Activated CD4-positive, alpha-beta T cell treated with anti-CD3 and anti-CD28 coated beads for 24 hours (primary cell): ENCODE measurements at regions not wholly inside any gene's neighbourhood (a gene's known extent, or its start where the extent isn't known, plus 50 kb on each side); places are given as distances from the start of the nearest gene placed in this dataset.
A peak's percentile ranks its signal among the peaks of the same experiment; 100 is the strongest.
"Not testable (repeated sequence)": the region's sequence is repeated elsewhere in the genome, so short reads cannot be mapped to it uniquely, and the experiment has no call there.

Source experiments
- DNase-seq, 2 donors: peaks; one replicate each; pipeline ENCODE4 v3.0.0-alpha.2; 2020; ENCODE audit warnings: low read depth in 2 of 2

DNA sequence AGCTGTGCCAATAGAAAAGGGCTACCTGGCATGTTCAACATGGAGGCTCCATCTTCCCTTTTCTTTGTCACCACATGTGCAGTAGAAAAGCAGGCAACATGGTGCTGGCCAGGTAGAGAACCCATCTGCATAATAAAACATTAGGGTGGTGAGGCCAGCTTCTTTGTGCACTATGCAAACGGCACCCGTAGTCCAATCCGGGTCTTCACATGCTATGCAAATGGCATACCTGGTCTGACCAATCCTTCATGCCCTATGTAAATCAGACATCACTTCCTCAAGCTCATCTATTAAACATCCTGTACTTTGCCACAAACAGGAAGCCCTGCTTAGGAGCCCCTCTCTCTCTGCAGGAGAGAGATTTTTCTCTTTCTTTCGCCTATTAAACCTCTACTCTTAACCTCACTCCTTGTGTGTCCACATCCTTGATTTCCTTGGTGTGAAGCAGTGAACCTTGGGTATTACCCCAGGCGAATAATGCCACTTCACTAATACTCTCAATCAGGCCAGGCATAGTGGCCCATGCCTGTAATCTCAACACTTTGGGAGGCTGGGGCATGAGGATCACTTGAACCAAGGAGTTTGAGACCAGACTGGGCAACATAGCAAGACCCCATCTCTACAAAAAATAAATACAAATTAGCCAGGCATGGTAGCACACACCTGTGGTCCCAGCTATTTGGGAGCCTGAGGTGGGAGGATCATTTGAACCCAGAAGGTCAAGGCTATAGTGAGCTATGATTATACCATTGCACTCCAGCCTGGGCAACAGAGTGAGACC is 111.3 kb upstream of the MRI1 start:
- no peak for DNase-seq

DNA sequence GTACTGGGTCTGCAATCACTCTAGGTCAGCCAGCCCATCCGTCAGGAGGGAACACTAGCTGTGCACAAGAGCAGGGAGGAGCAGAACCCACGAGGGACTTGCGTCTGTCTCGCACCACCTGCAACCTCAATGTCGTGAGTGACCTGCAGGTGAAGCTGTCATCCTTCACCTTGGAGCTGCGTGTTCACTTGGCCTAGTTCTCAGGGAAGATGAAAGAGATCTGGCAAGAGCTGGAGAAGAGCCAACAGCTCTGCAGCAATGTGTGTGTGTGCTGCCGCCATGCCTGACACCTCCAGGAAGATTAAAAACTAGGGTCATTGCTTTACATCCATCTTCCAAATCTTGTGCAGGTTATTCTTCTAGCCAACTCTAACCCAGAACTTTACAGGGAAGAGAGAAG is 117.6 kb upstream of the MRI1 start:
- no peak for DNase-seq

DNA sequence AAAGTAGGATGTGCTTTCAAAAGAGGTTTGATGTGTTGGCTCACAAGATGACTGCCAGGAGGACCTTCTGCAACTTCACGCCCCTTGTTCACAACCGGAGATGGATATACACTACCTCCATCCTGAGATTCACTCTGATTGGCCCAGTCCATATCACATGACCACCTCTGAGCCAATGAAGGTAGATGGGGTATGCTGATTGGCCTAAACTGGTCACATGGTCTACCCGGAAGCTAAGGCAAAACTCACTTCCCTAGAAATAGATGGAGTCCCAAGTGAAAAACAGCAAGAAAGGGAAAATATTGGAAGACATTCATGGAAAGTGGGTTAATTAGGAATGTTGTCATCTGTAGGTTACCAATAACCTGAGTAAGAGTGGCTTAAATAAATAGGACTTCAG is 119.7 kb upstream of the MRI1 start:
- DNase-seq = no peak

DNA sequence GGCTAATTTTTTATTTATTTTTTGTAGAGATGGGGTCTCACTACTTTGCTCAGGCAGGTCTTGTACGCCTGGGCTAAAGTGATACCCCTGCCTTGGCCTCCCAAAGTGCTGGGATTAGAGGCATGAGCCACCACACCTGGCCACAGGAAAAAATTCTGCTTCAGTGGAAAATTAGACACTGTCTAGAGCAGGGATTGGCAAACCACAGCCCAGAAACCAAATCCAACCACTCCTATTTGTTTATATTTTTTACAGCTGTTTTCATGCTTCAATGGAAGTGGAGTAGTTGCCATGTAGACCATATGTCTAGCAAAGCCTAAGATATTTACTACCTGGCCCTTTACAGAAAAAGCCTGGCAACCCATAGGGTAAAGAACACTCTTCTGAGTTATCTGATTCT is 123.7 kb upstream of the MRI1 start:
- DNase-seq = no peak

DNA sequence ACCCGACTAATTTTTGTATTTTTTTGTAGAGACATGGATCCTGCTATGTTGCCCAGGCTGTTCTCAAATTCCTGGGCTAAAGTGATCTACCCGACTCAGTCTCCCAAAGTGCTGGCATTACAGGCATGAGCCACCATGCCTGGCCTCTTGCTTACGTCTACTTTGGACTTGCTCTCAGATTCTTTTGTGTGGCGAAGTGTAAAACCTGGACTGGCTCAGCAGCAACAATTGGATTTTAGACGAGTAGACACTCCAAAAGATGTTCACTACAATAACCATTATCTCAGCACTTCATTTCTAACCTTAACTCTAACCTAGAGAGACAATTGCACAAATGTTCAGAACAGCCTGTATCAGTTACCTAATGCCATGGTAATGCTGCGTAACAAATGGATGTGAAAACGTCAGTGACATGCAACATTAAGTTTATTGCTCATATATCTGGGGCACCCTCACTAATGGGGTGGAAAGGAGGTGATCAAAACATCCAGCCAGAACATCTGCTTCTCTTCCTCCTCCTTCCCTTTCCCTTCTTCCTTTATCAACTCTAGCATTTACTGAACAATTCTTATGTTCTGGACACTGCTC is 124.9 kb upstream of the MRI1 start:
- no peak for DNase-seq

DNA sequence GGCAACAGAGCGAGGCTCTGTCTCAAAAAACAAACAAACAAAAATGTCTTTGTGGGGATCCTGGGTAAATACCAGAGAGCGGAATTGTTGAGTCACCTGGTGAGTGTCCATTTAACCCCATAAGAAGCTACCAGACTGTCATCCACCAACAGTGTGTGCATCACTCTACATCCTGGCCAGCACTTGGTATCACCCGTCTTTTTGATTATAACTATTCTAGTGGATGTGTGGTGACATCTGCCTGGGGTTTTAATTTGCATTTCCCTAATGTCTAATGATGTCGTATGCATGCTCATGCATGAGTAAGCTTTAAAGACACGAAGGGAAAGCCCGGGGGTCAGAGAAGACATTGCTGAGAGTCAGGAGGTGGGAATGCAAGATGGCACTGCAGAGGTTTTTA is 126.7 kb upstream of the MRI1 start:
- no peak for DNase-seq

DNA sequence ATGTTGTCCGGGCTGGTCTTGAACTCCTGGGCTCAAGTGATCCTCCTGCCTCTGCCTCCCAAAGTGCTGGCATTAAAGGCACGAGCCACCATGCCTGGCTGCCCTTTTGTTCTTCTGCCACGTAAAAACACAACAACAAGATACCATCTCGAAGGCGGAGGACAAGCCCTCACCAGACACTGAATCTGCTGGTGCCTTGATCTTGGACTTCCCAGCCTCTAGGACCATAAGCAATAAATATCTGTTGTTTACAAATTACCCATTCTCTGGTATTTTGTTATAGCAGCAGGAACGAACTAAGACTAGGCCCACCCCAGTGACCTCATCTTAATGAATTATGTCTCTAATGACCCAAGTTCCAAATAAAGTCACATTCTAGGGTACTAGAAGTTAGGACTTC is 128.4 kb upstream of the CACNA1A start:
- DNase-seq = no peak

DNA sequence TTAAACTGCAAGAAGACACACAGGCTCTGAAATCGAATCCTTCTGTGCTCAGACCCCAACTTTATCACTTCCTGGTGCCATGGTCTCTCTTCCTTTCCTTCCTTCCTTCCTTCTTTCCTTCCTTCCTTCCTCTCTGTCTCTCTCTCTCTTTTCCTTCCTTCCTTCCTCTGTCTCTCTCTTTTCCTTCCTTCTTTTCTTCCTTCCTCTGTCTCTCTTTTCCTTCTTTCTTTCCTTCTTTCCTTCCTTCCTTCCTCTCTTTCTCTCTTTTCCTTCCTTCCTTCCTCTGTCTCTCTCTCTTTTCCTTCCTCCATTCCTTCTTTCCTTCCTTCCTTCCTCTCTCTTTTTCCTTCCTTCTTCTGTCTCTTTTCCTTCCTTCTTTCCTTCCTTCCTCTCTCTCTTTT is 127.2 kb upstream of the CACNA1A start:
- DNase-seq = no peak

DNA sequence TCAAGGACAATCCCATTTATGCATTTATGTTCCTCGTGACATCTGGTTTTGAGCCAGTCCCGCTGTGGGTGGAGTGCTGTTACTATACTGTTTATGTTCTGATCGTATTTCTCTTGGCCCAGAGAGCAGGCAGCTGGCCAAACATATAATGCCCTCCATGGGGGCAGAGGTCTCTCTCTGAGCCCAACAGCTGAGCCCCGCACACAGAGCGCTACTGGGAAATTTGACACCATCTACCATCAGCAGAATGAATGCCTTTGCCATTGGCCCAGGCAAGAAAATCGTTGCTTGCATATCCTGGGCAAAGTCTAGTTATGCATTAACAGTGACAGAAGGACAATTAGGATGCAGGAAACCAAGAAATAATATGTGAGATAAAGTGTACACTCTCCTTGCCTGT is 126.8 kb upstream of the CACNA1A start:
- DNase-seq = no peak

DNA sequence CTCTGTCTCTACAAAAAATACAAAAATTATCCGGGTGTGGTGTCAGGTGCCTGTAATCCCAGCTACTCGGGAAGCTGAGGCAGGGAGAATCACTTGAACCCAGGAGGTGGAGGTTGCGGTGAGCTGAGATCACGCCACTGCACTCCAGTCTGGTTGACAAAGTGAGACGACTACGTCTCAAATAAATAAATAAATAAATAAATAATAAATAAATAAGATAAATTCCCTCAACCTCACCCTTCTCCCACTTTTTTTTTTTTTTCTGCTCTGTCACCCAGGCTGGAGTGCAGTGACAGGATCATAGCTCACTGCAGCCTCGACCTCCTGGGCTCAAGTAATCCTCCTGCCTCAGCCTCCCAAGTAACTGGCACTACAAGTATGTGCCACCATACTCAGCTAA is 125.9 kb upstream of the CACNA1A start:
- not testable (repeated sequence) for DNase-seq

DNA sequence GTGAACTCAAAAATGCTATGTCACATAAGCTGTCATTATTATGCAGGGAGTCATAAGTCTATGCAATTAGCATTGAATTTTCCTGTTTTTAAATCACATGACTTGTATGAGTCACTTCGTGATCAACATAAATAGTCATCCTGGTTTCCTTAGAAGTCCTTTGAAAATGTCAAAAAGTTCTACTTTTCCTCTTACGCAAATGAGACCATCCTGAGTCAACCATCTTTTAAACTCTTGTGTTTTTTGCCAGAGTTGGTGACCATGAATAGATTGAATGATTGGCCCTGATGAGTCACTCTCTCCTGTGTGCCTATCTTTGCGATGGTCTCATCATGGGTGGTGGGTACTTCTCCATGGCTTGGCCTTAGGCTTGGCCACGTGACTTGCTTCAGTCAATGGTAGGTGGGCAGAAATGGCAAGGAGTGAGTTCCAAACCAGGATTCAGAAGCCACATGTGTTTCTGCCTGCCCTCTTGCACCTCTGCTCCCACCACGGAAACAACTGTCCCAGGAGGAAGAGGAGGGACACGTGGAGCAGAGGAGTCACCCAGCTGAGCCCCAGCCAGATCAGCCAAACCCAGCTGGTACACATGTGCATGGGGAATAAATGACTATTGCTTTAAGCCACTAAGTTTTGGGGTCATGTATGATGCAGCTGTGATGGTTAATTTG is 123.5 kb upstream of the CACNA1A start:
- DNase-seq = no peak

DNA sequence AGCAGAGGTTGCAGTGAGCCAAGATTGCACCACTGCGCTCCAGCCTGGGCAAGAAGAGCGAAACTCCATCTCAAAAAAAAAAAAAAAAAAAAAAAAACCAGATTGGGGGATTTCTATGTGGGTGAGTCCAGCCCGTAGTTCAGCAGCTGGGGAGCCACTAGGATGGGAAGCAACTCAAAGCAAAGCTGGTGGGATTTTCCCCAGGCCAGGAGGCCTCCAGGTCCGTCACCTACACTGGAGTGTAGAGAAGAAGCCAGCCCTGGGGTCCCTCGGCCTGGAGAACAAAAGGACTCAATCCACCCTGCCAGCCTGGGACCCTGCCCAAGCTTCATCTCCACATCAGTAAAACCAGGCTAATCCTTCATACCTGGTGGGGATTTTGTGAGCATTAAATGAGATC is 121.3 kb upstream of the CACNA1A start:
- DNase-seq = no peak

DNA sequence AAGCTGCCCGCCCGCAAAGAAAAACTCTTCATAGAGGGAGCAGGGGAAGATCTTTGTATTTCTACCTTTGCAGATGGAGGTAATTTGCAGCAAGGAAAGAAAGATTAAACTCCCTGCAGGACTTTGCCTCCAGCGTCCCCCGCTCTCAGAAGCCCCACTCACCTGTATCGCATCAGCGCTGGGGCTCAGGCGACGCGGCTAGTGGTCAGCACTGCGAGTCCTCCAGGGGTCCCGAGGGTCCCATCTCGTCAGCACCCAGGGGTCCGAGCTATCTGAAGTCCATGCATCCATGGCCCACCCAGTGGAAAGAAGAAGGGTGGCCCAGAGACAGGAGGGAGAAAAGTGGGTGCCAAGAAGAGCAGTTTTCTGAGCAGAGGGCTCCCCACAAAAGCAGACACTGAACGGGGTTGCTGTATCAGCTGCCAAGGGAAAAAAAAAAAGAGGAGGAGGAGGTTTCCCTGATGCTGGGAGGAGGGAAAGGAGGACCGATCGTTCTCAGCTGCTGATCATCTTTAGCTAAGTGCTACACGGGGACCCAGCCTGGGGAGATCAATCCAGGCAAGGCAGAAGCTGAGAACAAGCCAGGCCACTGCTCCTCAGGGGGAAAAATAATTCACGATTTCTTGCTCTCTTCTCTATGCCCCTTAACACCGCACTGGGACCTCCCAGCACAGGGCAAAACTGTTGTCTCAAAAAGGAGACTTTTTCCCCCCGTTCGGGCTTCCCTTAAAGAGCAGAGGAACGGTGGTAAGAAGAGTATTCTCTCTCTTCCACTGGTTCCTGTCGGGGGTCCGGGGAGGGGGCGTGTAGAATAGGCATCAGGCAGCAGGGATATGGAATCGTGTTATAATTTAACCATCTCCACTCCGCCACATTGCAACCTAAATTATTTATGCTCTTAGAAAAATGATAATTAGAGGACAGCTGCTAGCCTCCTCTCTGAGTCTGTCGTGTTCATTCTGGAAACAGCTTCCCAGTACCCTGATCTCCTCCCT is 117.7 kb upstream of the CACNA1A start:
- no peak for DNase-seq

DNA sequence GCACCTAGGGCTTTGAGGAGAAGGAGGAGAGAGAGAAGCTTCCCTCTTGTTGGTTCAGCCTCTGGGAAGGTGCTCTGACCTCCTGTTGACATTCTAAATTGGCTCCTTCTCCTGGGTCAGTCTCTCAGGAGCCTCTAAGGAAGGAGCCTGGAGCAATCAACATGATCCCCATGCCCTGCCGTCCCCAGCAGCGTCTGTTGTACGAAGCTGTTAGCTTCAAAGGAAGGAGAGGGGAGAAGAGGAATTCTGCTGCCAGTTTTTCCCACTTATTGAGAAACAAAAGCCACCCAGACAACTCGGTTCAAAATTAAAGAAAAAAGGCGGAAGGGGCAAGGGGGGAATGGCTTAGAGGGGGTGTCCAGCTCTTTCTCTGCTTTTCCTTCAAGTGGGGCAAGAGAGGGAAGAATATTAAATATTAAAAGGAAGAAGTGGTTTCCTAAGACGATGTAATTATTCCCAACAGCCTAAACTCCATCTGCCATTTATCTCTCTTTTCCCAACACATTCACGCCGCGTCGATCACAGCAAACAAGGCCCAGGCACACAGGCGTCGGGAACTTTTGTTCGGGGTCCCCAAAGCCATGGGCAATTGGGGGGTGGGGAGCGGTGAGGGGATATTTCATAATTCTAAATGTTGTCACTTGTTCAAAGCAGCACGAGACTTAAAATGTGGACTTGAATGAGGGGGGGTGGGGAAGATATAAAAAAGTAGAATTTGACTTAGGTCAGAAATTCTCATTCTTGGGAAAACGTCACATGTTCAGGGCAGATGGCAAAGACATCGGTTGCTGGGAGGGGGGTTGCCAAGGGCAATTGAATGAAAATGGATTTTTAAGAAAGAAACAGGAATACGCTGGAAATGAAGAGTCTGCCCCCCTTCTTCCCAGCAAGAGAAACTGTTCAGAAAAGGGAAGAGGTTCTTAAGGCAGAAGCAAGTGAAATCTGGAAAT is 116.8 kb upstream of the CACNA1A start:
- DNase-seq = no peak

DNA sequence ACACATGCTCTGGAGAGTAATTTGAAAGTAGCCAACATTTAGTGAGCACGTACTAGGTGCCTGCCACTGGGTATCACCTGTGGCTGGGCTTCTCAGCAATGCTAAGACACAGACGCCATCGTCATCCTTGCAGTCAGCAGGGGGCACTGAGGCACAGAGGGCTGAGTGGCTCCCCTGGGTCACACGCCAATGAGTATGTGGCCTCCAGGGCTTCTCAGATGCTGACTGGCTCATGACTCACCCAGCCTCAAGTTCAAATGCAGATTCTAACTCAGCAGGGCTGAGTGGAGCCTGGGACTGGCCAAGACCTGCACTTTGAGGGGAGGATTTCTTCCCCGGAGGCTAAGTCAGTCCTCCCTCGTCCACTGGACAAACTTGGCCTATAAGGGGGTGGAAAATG is 115.1 kb upstream of the CACNA1A start:
- peak; percentile 19 to 21 for DNase-seq

DNA sequence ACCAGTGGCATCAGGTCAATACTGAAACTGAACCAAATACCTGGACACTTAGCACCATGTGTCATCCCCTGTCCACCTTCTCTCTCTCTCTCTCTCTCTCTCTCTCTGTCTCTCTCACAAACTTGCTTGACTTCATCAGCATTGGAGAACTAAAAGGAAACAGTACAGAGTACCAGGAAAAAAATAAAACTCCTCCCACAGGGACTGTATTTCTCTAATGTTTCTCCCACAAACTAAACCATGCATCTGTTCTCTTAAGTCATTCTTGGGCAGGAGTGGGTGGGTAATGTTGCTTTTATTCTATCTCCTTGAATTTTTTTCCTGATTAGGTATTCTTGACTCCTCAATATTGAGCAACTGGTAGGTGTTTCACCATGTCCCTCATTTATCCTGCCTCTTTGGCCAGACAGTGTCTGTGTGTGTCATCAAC is 112.9 kb upstream of the CACNA1A start:
- no peak for DNase-seq

DNA sequence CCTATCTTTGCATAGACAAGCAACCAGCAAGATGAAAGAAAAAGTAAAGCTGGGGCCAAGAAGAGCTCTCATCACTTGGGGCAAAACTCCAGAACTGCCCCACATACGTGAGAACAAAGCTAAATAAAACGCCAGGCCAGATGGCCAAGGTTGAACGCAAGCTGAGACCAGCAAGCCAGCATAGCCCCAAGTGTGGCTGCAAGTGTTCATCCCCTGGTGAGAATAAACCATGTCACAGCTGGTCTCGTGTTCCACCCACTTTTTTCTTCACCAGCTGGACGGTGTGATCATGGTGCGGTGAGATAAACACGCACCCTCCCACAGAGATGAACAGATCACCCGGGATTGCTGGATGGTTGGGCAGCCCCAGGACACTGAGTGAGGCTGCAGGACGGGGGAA is 109.6 kb upstream of the CACNA1A start:
- DNase-seq = no peak

DNA sequence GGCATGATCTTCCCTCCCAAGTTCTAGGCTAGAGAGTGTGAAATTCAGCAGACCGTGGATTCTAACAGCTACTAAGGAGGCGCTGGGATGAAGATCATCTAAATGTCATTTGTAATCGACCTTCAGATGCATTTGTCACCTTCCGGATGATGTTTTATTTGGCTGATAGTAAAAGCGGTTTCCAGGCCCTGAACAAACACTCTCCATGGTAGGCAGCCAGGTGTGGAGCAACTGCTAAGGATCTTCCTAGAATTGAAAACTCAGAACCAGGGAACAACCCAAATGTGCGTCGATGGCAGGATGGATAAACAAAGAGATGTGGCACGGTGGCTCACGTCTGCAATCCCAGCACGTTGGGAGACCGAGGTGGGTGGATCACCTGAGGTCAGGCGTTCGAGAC is 107.2 kb upstream of the CACNA1A start:
- DNase-seq = no peak

DNA sequence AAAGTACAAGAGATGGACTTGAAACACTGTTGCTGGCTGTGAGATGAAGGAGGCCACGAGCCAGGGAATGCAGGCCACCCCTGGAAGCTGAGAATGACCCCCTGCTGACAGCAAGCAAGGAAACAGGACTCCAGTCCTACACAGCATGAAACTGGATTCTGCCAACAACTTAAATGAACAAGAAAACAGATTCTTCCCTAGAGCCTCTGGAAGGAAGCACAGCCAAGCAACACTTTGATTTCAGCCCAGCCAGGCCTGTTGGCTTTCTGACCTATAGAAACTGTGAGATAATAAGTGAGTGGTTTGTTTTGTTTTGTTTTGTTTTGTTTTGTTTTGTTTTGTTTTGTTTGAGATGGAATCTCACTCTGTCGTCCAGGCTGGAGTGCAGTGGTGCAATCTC is 105.3 kb upstream of the CACNA1A start:
- no peak for DNase-seq

DNA sequence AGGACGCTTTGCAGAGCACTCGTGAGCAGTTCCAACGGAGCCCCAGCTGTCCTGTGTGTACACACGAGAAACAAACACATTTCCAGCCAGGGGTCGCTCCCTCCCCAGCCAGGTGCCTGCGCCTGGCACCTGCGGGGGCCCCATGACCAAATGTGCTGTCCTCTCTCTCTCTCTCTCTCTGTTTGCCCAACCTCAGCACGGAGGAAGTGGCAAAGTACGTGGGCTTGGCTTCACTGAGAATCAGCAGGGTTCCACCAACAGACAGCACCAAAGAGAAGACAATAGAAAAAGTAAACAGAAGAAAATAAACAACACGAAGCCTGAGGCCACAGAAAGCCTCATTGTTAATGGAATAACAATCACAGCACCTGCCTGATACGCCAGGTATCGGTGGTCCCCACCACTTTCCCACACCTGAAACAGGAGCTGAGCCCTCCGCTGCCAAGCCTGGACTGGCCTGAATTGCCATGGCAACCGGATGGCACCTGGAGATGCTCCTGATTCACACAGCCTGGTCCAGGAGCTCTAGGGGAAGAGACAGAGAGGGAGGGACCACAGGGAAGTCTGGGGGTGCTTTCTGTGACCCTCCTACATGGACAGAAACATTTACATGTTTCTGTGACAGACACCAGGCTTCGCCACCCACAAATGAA is 103.9 kb upstream of the CACNA1A start:
- DNase-seq = no peak
